Caco-2 (cell line): ENCODE measurements at regions not wholly inside any gene's neighbourhood (a gene's known extent, or its start where the extent isn't known, plus 50 kb on each side); places are given as distances from the start of the nearest gene placed in this dataset.
"Not testable (repeated sequence)": the region's sequence is repeated elsewhere in the genome, so short reads cannot be mapped to it uniquely, and the experiment has no call there.

Source experiments
- BruUV-seq: library from RNA; stranded (reverse); fragments of 400-500 nt; replicated peaks from 2 replicates; lab custom pipeline; 2021; lab: Mats Ljungman, UMichigan
- CTCF ChIA-PET: fragments of 300-600 bp; sonication (Branson Sonifier 250); formaldehyde crosslinking; loops from one replicate; lab custom pipeline; 2022; ENCODE audit warnings: antibody characterized with exemption; lab: Charles Lee
- POLR2A ChIA-PET: fragments of 300-600 bp; sonication (Branson Sonifier 250); formaldehyde crosslinking; loops from one replicate; lab custom pipeline; 2022; ENCODE audit warnings: antibody characterized with exemption; lab: Charles Lee
- DNase-seq, 2 experiments: peaks; one replicate each; pipeline versions ENCODE4 v3.0.0 to v3.0.0-alpha.2; 2020 to 2022
- H3K27me3 ChIP-seq: replicated peaks from 2 replicates; pipeline ENCODE4 v1.6.0; 2011; ENCODE audit warnings: low read length; ENCODE audit not compliant: control insufficient read depth, insufficient read depth
- H3K36me3 ChIP-seq: 2 replicates; pipeline ENCODE4 v1.5.1; 2011; ENCODE audit warnings: low read length; ENCODE audit not compliant: control insufficient read depth, insufficient read depth
- H3K4me1 ChIP-seq: fragments of 250-450 bp; sonication (Bioruptor Pico); 2 replicates; pipeline ENCODE4 v1.5.1; 2020; ENCODE audit warnings: mild to moderate bottlenecking
- H3K4me3 ChIP-seq: 2 replicates; pipeline ENCODE4 v1.5.1; 2011; ENCODE audit warnings: low read depth, mild to moderate bottlenecking, control low read depth, low read length
- H3K9me3 ChIP-seq: fragments of 250-450 bp; sonication (Bioruptor Pico); 2 replicates; pipeline ENCODE4 v1.5.1; 2020; ENCODE audit warnings: mild to moderate bottlenecking, moderate library complexity
- H3K27ac Mint-ChIP-seq: one replicate; pipeline ENCODE4 v1.8.0; 2022; ENCODE audit warnings: mixed read lengths; ENCODE audit not compliant: unreplicated experiment
- H3K27me3 Mint-ChIP-seq: one replicate; pipeline ENCODE4 v1.8.0; 2022; ENCODE audit warnings: mixed read lengths; ENCODE audit not compliant: insufficient read depth, unreplicated experiment
- H3K36me3 Mint-ChIP-seq: one replicate; pipeline ENCODE4 v1.8.0; 2022; ENCODE audit warnings: mild to moderate bottlenecking, mixed read lengths; ENCODE audit not compliant: insufficient read depth, unreplicated experiment
- H3K4me1 Mint-ChIP-seq: one replicate; pipeline ENCODE4 v1.8.0; 2022; ENCODE audit warnings: low read depth, mixed read lengths; ENCODE audit not compliant: unreplicated experiment
- H3K4me3 Mint-ChIP-seq: one replicate; pipeline ENCODE4 v1.8.0; 2022; ENCODE audit warnings: mild to moderate bottlenecking, moderate library complexity, mixed read lengths; ENCODE audit not compliant: unreplicated experiment
- H3K9me3 Mint-ChIP-seq: one replicate; pipeline ENCODE4 v1.8.0; 2022; ENCODE audit warnings: mixed read lengths; ENCODE audit not compliant: unreplicated experiment
- CTCF ChIP-seq, 2 experiments: fragments of 200-600 bp in 1 of 2; IDR thresholded peaks; 1 replicate in 1 of 2; 2 replicates in 1 of 2; pipeline versions ENCODE4 v1.5.1 to v1.8.0; 2011 to 2022; ENCODE audit warnings: antibody characterized with exemption in 1 of 2, control low read depth in 1 of 2, inconsistent platforms in 1 of 2, low read depth in 1 of 2, low read length in 1 of 2, mild to moderate bottlenecking in 1 of 2, moderate library complexity in 1 of 2; ENCODE audit not compliant: insufficient read depth in 1 of 2, severe bottlenecking in 1 of 2, unreplicated experiment in 1 of 2
- intact Hi-C: fragments of 100-400 bp; cut with micrococcal nuclease; formaldehyde crosslinking; loops from one replicate; pipeline ENCODE4 v1.10.0; 2022; ENCODE audit not compliant: unreplicated experiment

DNA sequence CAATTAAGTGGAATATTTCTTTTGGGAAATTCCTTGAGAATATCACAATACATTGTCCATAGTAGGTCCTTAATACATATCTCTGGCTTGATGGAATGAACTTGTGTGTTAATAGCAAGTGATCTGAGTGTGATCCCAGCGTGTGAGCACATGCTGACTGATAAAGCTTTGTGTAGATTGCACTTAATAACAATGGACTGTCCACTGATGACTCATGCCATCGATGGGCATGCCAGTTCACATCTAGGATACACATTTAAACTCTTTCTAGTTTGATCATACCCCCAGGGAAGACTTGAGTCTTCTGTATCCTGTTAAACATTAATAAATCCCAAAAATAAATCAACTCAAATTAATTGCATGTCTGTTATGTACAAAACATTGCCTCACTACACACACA is 454.3 kb upstream of the SPTLC3 start:
- no peak for TF ChIP-seq CTCF (IDR thresholded peaks at IDR 0.05; ENCODE audit: insufficient read depth in 1 of 2, low read depth in 1 of 2, low read length in 1 of 2, severe bottlenecking in 1 of 2, unreplicated experiment in 1 of 2)
- H3K4me3 ChIP-seq, result no peak overlapping the region
- Mint-ChIP-seq H3K4me3 (no peak overlapping the region), H3K36me3 (no peaks in the 10 kb centered on the region), H3K4me1 (no peaks in the 10 kb centered on the region), H3K27me3 (no peaks in the 10 kb centered on the region), H3K27ac (no peak overlapping the region), H3K9me3 (no peaks in the 10 kb centered on the region)
- ChIA-PET CTCF (no interaction called here), POLR2A (no interaction called here)
- no TSS peak for BruUV-seq
- no peaks in the 10 kb centered on the region for H3K36me3 ChIP-seq
- no peaks in the 10 kb centered on the region for H3K9me3 ChIP-seq
- no peaks in the 10 kb centered on the region for H3K4me1 ChIP-seq
- no peak for DNase-seq
- H3K27me3 ChIP-seq, result no peaks in the 10 kb centered on the region
- intact Hi-C loops, result no loop called here

DNA sequence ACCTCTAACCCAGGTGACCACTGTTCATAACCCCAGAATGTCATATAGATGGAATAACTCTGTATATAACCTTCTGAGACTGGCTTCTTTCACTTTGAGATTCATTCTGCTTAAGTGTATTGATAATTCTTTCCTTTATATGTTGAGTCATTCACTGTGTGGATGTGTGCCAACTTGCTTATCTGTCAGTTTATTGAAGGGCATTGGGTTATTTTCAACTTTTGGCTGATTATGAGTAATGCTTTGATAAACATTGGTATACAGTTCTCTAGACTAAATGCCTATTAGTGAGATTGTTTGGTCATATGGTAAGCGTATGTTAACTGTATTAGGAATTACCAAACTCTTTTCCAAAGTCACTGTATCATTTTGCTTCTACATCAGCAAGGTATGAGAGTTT is 453.4 kb upstream of the SPTLC3 start:
- H3K4me1 Mint-ChIP-seq, result no peaks in the 10 kb centered on the region
- intact Hi-C loops, result no loop called here
- H3K4me3 ChIP-seq, result no peak overlapping the region
- no peak for DNase-seq
- H3K27me3 ChIP-seq, result no peaks in the 10 kb centered on the region
- H3K36me3 ChIP-seq, result no peaks in the 10 kb centered on the region
- H3K27me3 Mint-ChIP-seq, result no peaks in the 10 kb centered on the region
- H3K36me3 Mint-ChIP-seq, result no peaks in the 10 kb centered on the region
- BruUV-seq, result no TSS peak
- H3K4me3 Mint-ChIP-seq, result no peak overlapping the region
- H3K9me3 Mint-ChIP-seq, result no peaks in the 10 kb centered on the region
- POLR2A ChIA-PET, result no interaction called here
- no peak overlapping the region for H3K27ac Mint-ChIP-seq
- CTCF ChIA-PET, result no interaction called here
- no peak for TF ChIP-seq CTCF (IDR thresholded peaks at IDR 0.05; ENCODE audit: insufficient read depth in 1 of 2, low read depth in 1 of 2, low read length in 1 of 2, severe bottlenecking in 1 of 2, unreplicated experiment in 1 of 2)
- H3K9me3 ChIP-seq, result no peaks in the 10 kb centered on the region
- no peaks in the 10 kb centered on the region for H3K4me1 ChIP-seq

DNA sequence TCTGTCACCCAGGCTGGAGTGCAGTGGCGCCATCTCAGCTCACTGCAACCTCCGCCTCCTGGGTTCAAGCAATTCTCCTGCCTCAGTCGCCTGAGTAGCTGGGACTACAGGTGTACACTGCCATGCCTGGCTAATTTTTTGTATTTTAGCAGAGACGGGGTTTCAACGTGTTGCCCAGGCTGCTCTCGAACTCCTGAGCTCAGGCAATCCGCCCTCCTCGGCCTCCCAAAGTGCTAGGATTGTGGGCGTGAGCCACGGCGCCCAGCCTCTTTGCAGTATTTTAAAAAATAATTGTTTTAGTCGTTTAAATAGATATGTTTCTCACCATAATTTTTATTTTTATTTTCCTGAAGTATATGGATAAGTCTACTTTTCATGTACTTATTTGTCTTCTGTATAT is 452.9 kb upstream of the SPTLC3 start:
- intact Hi-C loops, H3K4me3 Mint-ChIP-seq: not testable (repeated sequence)

GRCh38 chr20:12557224-12557623 is 451.5 kb upstream of the SPTLC3 start:
- no peak for DNase-seq

More for the DNA sequence above, 452.9 kb upstream of the SPTLC3 start:
- H3K4me1 Mint-ChIP-seq, H3K9me3 ChIP-seq, H3K36me3 ChIP-seq, H3K27ac Mint-ChIP-seq, CTCF ChIA-PET, H3K4me1 ChIP-seq, H3K36me3 Mint-ChIP-seq, H3K27me3 Mint-ChIP-seq, POLR2A ChIA-PET, BruUV-seq, H3K4me3 ChIP-seq, H3K27me3 ChIP-seq, H3K9me3 Mint-ChIP-seq, DNase-seq: not testable (repeated sequence)

More at GRCh38 chr20:12557224-12557623, 451.5 kb upstream of the SPTLC3 start:
- Mint-ChIP-seq H3K36me3 (no peaks in the 10 kb centered on the region), H3K27me3 (no peaks in the 10 kb centered on the region), H3K4me1 (no peaks in the 10 kb centered on the region), H3K27ac (no peak overlapping the region), H3K9me3 (no peaks in the 10 kb centered on the region), H3K4me3 (no peak overlapping the region)
- no TSS peak for BruUV-seq
- ChIA-PET CTCF (no interaction called here), POLR2A (no interaction called here)
- H3K4me1 ChIP-seq, result no peaks in the 10 kb centered on the region
- no peaks in the 10 kb centered on the region for H3K36me3 ChIP-seq
- H3K9me3 ChIP-seq, result no peaks in the 10 kb centered on the region
- intact Hi-C loops, result no loop called here
- no peaks in the 10 kb centered on the region for H3K27me3 ChIP-seq
- H3K4me3 ChIP-seq, result no peak overlapping the region
- TF ChIP-seq CTCF (IDR thresholded peaks at IDR 0.05; ENCODE audit: insufficient read depth in 1 of 2, low read depth in 1 of 2, low read length in 1 of 2, severe bottlenecking in 1 of 2, unreplicated experiment in 1 of 2), result no peak
